GM06990 (cell line): ENCODE measurements at regions not wholly inside any gene's neighbourhood (a gene's known extent, or its start where the extent isn't known, plus 50 kb on each side); places are given as distances from the start of the nearest gene placed in this dataset.

Experiments
- DNase-seq: peaks from one replicate; pipeline ENCODE4 v3.0.0-alpha.2; 2011; ENCODE audit not compliant: insufficient read length; ENCODE audit errors: extremely low read depth
- H3K27me3 ChIP-seq: replicated peaks from 2 replicates; pipeline ENCODE4 v1.6.0; 2011; ENCODE audit warnings: low read length; ENCODE audit not compliant: control insufficient read depth, insufficient read depth
- H3K36me3 ChIP-seq: 2 replicates; pipeline ENCODE4 v1.5.1; 2011; ENCODE audit warnings: low read length; ENCODE audit not compliant: control insufficient read depth, insufficient read depth
- H3K4me3 ChIP-seq: replicated peaks from 2 replicates; pipeline ENCODE4 v1.5.1; 2011; ENCODE audit warnings: low read depth, mild to moderate bottlenecking, control low read depth, low read length
- TF ChIP-seq, protein P1 (sequence below): IDR thresholded peaks from 2 replicates; pipeline ENCODE4 v1.5.1; 2011; ENCODE audit warnings: low read length, control low read depth, mild to moderate bottlenecking, inconsistent platforms; ENCODE audit not compliant: insufficient read depth, poor library complexity, severe bottlenecking

DNA sequence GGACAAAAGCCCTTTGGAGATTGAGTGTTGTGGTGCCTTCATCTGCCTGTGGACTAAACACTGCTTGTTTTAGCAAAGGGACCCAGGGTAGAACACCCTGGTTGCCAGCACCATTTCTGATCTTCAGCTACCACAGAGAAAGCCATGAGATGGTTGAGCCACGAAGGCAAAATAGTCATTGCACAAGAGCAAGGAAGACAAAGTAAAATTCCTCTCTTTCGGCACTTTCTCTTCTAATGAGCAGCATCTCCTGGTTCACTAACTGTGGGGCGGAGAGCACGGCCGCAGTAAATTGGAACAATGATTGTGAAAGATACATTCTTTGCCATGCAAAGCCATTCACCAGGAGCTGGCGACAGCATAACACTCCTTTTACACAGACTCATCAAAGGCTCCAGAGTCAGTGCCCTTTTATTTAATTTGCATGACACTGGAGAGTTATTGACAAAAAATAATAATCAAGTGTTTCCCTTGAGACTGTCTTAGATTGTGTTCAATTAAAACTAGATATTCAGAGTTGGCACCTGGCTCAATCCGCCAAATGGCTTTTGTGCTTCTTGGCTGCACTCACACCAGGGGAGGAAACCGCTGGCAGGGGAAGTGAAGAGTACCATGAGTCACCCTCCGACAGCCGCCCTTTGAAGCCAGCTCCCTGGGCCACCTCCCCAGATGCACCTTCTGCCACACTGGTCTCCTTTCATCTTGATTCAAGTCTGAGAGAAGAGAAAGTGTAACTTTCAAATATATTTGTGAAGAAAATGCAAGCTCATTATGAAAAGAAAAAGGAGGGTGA is 100.5 kb upstream of the MEIS1 start:
- Histone ChIP-seq H3K36me3 (no peaks in the 10 kb centered on the region), H3K27me3 (no peaks in the 10 kb centered on the region), H3K4me3 (no peak overlapping the region)
- TF ChIP-seq, protein P1, sequence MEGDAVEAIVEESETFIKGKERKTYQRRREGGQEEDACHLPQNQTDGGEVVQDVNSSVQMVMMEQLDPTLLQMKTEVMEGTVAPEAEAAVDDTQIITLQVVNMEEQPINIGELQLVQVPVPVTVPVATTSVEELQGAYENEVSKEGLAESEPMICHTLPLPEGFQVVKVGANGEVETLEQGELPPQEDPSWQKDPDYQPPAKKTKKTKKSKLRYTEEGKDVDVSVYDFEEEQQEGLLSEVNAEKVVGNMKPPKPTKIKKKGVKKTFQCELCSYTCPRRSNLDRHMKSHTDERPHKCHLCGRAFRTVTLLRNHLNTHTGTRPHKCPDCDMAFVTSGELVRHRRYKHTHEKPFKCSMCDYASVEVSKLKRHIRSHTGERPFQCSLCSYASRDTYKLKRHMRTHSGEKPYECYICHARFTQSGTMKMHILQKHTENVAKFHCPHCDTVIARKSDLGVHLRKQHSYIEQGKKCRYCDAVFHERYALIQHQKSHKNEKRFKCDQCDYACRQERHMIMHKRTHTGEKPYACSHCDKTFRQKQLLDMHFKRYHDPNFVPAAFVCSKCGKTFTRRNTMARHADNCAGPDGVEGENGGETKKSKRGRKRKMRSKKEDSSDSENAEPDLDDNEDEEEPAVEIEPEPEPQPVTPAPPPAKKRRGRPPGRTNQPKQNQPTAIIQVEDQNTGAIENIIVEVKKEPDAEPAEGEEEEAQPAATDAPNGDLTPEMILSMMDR: no peak
- DNase-seq: no peak

DNA sequence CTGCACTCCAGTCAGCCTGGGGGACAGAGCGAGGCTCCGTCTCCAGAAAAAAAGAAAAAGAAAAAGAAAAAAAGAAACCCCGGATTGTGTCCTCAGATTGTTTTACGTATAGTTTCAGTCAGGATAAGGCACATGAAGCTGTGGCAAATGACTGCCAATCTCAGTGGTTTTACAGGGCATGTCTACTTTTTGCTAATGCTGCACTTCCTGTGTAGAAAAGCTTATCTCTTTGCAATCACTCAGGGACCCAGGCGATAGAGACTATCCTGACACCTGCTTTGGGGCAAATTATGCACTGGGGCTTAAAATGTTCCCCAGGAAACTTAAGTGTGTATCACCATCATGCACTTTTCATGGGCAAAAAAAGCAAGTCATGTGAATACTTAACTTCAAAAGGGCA is 103.7 kb upstream of the MEIS1 start:
- no peak for DNase-seq
- Histone ChIP-seq H3K36me3 (no peaks in the 10 kb centered on the region), H3K4me3 (no peak overlapping the region), H3K27me3 (no peaks in the 10 kb centered on the region; the same call in 1 of the 2 replicates)
- TF ChIP-seq, protein P1: no peak

DNA sequence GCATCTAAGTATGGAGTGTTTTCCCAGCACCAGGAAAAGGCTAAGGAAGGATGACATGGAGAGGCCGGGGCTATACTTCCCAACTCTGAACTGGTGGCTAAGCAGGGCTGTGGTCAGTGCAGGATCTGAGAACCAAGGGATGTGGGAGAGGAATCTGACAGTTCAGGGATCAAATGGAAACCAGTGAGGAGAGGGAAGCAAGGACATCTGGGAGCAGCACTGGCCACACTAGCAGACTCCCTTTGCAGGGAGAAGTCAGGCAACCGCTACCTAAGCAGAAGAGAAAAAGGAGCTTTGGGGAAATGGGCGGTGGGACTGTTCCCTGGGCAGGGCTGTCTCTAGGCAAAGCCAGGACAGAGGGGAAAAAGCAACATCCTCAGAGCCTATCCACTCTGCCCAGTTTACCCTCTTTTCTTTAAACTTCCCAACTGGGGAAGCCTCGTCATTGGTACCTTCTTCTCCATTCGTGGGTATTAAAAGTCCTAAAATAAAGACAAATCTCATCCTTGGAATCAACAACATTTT is 105.8 kb upstream of the MEIS1 start:
- DNase-seq: no peak
- TF ChIP-seq, protein P1: no peak
- Histone ChIP-seq H3K36me3 (no peaks in the 10 kb centered on the region), H3K27me3 (no peaks in the 10 kb centered on the region; the same call in 1 of the 2 replicates), H3K4me3 (no peak overlapping the region)

DNA sequence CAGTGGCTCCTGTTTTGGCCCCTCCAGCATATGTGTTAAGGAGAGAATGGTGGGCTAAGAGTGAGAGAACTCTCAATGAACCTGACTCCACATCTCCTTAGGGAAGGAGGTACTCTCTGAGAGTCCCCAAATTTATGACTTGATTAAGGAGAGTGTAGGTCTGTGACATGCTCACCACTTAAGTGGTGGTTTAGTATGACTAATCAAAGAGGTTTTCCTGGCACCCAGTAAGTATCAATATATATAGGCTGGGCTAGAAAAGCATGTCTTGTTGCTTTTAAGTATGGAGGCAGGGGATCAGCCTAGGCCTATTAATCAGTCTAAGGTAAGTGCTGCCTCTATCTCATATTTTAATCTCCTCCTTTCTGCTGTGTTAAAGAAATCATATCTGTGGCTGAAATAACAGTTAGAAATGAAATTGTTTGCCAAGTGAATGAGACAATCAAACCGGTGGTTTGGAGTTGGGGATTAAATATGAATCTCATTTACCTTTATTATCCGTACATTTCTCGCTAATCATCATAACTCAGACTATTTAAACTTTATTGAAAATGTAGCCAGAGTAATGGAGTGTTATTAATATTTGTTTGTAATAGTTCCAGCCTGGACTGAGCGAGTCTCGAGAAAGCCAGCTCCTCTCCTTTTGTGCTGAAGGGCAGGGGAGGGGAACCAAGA is 107.7 kb upstream of the MEIS1 start:
- no peak overlapping the region for H3K4me3 ChIP-seq
- TF ChIP-seq, protein P1: no peak
- DNase-seq: no peak
- no peaks in the 10 kb centered on the region for H3K36me3 ChIP-seq
- H3K27me3 ChIP-seq: no peaks in the 10 kb centered on the region; the same call in 1 of the 2 replicates

DNA sequence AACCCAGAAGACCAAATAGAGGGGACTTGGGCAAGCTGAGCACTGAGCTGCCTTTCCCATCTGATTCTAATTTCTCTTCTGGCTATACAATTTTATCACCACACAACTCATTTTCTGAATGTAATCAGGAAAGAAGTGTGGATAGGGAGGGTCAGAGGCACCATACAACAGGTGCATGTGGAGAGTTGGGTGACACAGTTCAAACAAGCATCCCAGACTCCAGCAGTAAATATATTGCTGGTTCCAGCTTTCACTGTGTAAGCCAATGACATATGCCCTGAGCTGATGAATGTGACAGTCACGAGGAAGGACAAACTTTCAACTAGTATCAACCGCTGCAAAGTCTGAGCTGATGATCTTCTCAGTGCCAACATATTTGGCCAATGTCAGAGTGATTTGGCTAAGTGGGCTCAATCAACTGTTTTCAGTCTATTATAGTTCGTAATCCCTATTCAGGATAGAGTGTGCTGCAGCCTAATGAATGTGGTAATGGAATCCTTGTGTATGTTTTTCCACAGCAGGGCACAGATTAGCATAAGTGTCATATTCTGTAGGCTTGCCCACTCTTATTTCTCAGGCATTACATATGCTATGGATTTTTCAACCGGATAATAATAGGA is 109.9 kb upstream of the MEIS1 start:
- DNase-seq: no peak
- H3K27me3 ChIP-seq: no peaks in the 10 kb centered on the region; the same call in 1 of the 2 replicates

More for the DNA sequence above, 109.9 kb upstream of the MEIS1 start:
- TF ChIP-seq, protein P1: no peak
- no peak overlapping the region for H3K4me3 ChIP-seq
- no peaks in the 10 kb centered on the region for H3K36me3 ChIP-seq
